ENCODE measurements at regions not wholly inside any gene's neighbourhood (a gene's known extent, or its start where the extent isn't known, plus 50 kb on each side); places are given as distances from the start of the nearest gene placed in this dataset.

- Histone ChIP-seq H3K4me2 (ENCODE audit: control insufficient read depth, insufficient read depth) (no peak overlapping the region), H2AFZ (ENCODE audit: control insufficient read depth, low read depth, low read length) (no peak overlapping the region), H3K27ac (ENCODE audit: control insufficient read depth, insufficient read depth) (no peak overlapping the region), H4K20me1 (ENCODE audit: control insufficient read depth, insufficient read depth) (no peaks in the 10 kb centered on the region), H3K36me3 (ENCODE audit: control insufficient read depth in 2 of 2, insufficient read depth in 2 of 2, low read length in 1 of 2) (no peaks in the 10 kb centered on the region), H3K9ac (ENCODE audit: control insufficient read depth, insufficient read depth, low read length) (no peak overlapping the region), H3K27me3 (replicated peaks in 1 of 2; ENCODE audit: control insufficient read depth in 2 of 2, insufficient read depth in 2 of 2, low read length in 1 of 2) (no peaks in the 10 kb centered on the region), H3K4me1 (ENCODE audit: control insufficient read depth, insufficient read depth, low read length) (no peaks in the 10 kb centered on the region), H3K4me3 (no peak overlapping the region), H3K79me2 (ENCODE audit: control insufficient read depth, insufficient read depth, low read length) (no peaks in the 10 kb centered on the region), H3K9me3 (replicated peaks; ENCODE audit: control insufficient read depth, insufficient read depth, low read length) (no peaks in the 10 kb centered on the region)
- SMC1A ChIA-PET (ENCODE audit: uncharacterized antibody, unreplicated experiment): no interaction called here
- CTCF ChIA-PET: no interaction called here
- ATAC-seq (no peak), FAIRE-seq (no peak), DNase-seq (ENCODE audit: low read depth, low spot score) (no peak)
- RAD21 ChIA-PET (ENCODE audit: unreplicated experiment): no interaction called here
- POLR2A ChIA-PET: no interaction called here
- WGBS (ENCODE audit: insufficient coverage, insufficient replicate concordance, low lambda C conversion rate, missing lambda C conversion rate): 46% methylated on average over 3 of the region's 3 CpGs
- TF ChIP-seq STAT3 (IDR thresholded peaks at IDR 0.05; ENCODE audit: low read depth, low read length) (no peak), IKZF2 (IDR thresholded peaks at IDR 0.05) (no peak), CREM (IDR thresholded peaks at IDR 0.05; ENCODE audit: low read depth) (no peak), RAD21 (IDR thresholded peaks at IDR 0.05; ENCODE audit: insufficient read depth, low read depth, low read length) (no peak), ZNF622 (IDR thresholded peaks at IDR 0.05) (no peak), ELK1 (IDR thresholded peaks at IDR 0.05; ENCODE audit: low read depth, low read length) (no peak), SP1 (IDR thresholded peaks at IDR 0.05; ENCODE audit: low read depth, low read length) (no peak)
- intact Hi-C loops (cut with micrococcal nuclease; ENCODE audit: unreplicated experiment) (no loop called here), in situ Hi-C loops (cut with MboI) (no loop called here)
- BruUV-seq (replicated peaks): no TSS peak
Observed at GRCh38 chr15:58235961-58236360, 97.8 kb downstream of the AQP9 start.
